ENCODE measurements at regions not wholly inside any gene's neighbourhood (a gene's known extent, or its start where the extent isn't known, plus 50 kb on each side); places are given as distances from the start of the nearest gene placed in this dataset.
"Not testable (repeated sequence)": the region's sequence is repeated elsewhere in the genome, so short reads cannot be mapped to it uniquely, and the experiment has no call there.

DNA sequence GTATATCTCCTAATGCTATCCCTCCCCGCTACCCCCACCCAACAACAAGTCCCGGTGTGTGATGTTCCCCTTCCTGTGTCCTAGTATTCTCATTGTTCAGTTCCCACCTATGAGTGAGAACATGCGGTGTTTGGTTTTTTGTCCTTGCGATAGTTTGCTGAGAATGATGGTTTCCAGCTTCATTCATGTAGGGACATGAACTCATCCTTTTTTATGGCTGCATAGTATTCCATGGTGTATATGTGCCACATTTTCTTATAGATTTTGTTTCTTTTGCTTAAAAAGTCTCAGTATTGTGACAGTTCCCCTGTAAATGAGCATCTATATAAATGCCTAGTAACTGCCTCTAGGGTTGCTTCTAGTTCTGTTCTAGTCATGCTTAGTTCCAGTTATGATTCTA, 153.0 kb upstream of the EOLA2 start:
- not testable (repeated sequence) for TF ChIP-seq POLR2A, SPI1 (IDR thresholded peaks at IDR 0.05; ENCODE audit: low read depth, low read length)
